ENCODE measurements at regions not wholly inside any gene's neighbourhood (a gene's known extent, or its start where the extent isn't known, plus 50 kb on each side); places are given as distances from the start of the nearest gene placed in this dataset.

- TF ChIP-seq CTCF (IDR thresholded peaks at IDR 0.05; ENCODE audit: borderline replicate concordance, control extremely low read depth, extremely low read depth, insufficient read depth, missing control alignments) = no peak
- no peak for DNase-seq (ENCODE audit: low spot score)
- in situ Hi-C loops (cut with MboI; ENCODE audit: low sequenced_read_pairs, unreplicated experiment) = no loop called here
Observed at GRCh38 chr5:81906086-81906485, 65.7 kb upstream of the ATG10 start.

- in situ Hi-C loops (cut with MboI; ENCODE audit: low sequenced_read_pairs, unreplicated experiment) = no loop called here
- DNase-seq (ENCODE audit: low spot score) = no peak
- no peak for TF ChIP-seq CTCF (IDR thresholded peaks at IDR 0.05; ENCODE audit: borderline replicate concordance, control extremely low read depth, extremely low read depth, insufficient read depth, missing control alignments)
Observed at GRCh38 chr5:81904861-81905260, 67.0 kb upstream of the ATG10 start.

GRCh38 chr5:81904166-81904565 is 67.7 kb upstream of the ATG10 start:
- DNase-seq (ENCODE audit: low spot score) = no peak
- TF ChIP-seq CTCF (IDR thresholded peaks at IDR 0.05; ENCODE audit: borderline replicate concordance, control extremely low read depth, extremely low read depth, insufficient read depth, missing control alignments) = no peak
- in situ Hi-C loops (cut with MboI; ENCODE audit: low sequenced_read_pairs, unreplicated experiment) = no loop called here

- in situ Hi-C loops (cut with MboI; ENCODE audit: low sequenced_read_pairs, unreplicated experiment) = no loop called here
- no peak for DNase-seq (ENCODE audit: low spot score)
- no peak for TF ChIP-seq CTCF (IDR thresholded peaks at IDR 0.05; ENCODE audit: borderline replicate concordance, control extremely low read depth, extremely low read depth, insufficient read depth, missing control alignments)
Observed at GRCh38 chr5:81901586-81901985, 70.2 kb upstream of the ATG10 start.

- TF ChIP-seq CTCF (IDR thresholded peaks at IDR 0.05; ENCODE audit: borderline replicate concordance, control extremely low read depth, extremely low read depth, insufficient read depth, missing control alignments) = no peak
- no peak for DNase-seq (ENCODE audit: low spot score)
- in situ Hi-C loops (cut with MboI; ENCODE audit: low sequenced_read_pairs, unreplicated experiment) = no loop called here
Observed at GRCh38 chr5:81899123-81899522, 72.7 kb upstream of the ATG10 start.

GRCh38 chr5:81898403-81898802 is 73.4 kb upstream of the ATG10 start:
- DNase-seq (ENCODE audit: low spot score) = no peak
- TF ChIP-seq CTCF (IDR thresholded peaks at IDR 0.05; ENCODE audit: borderline replicate concordance, control extremely low read depth, extremely low read depth, insufficient read depth, missing control alignments) = no peak
- in situ Hi-C loops (cut with MboI; ENCODE audit: low sequenced_read_pairs, unreplicated experiment) = no loop called here

- no peak for TF ChIP-seq CTCF (IDR thresholded peaks at IDR 0.05; ENCODE audit: borderline replicate concordance, control extremely low read depth, extremely low read depth, insufficient read depth, missing control alignments)
- no peak for DNase-seq (ENCODE audit: low spot score)
- in situ Hi-C loops (cut with MboI; ENCODE audit: low sequenced_read_pairs, unreplicated experiment) = no loop called here
Observed at GRCh38 chr5:81896764-81897163, 75.1 kb upstream of the ATG10 start.
